Endothelial cell of umbilical vein (primary cell): ENCODE measurements at regions not wholly inside any gene's neighbourhood (a gene's known extent, or its start where the extent isn't known, plus 50 kb on each side); places are given as distances from the start of the nearest gene placed in this dataset.

Experiments used
- BruUV-seq: library from RNA; stranded (reverse); fragments of 400-500 nt; replicated peaks from 2 replicates; lab custom pipeline; 2021; lab: Mats Ljungman, UMichigan
- CTCF ChIA-PET: fragments of 300-600, 350-600 bp; sonication (Branson Sonifier 250); formaldehyde crosslinking; loops from one replicate; lab custom pipeline; 2021; ENCODE audit warnings: antibody characterized with exemption, inconsistent platforms; lab: Charles Lee
- POLR2A ChIA-PET: fragments of 300-600, 350-600 bp; sonication (Branson Sonifier 250); formaldehyde crosslinking; loops from one replicate; lab custom pipeline; 2021; ENCODE audit warnings: antibody characterized with exemption, inconsistent platforms; lab: Charles Lee
- DNase-seq: peaks from one replicate; pipeline ENCODE4 v3.0.0-alpha.2; 2011; ENCODE audit warnings: low read depth, low spot score
- FAIRE-seq: peaks from 2 replicates; lab custom pipeline; 2011; peaks lifted over from hg19 to GRCh38; lab: Jason Lieb, UNC
- H2AFZ ChIP-seq: 2 replicates; pipeline ENCODE4 v1.6.0; 2012; ENCODE audit warnings: low read depth, low read length, control low read depth, inconsistent platforms
- H3K27ac ChIP-seq: 2 replicates; pipeline ENCODE4 v1.5.1; 2011; ENCODE audit warnings: low read depth, mild to moderate bottlenecking, control low read depth, low read length, moderate library complexity; ENCODE audit not compliant: insufficient read depth
- H3K27me3 ChIP-seq, 2 experiments: 2 replicates each; pipeline versions ENCODE4 v1.6.0 to v1.6.1; 2011; ENCODE audit warnings: low read length in 2 of 2, mixed read lengths in 1 of 2; ENCODE audit not compliant: control insufficient read depth in 2 of 2, insufficient read depth in 2 of 2
- H3K36me3 ChIP-seq, 2 experiments: 2 replicates in 1 of 2; 3 replicates in 1 of 2; pipeline ENCODE4 v1.5.1; 2011; ENCODE audit warnings: low read length in 2 of 2, mild to moderate bottlenecking in 1 of 2, moderate library complexity in 1 of 2; ENCODE audit not compliant: control insufficient read depth in 2 of 2, insufficient read depth in 2 of 2; ENCODE audit errors: extremely low read depth in 1 of 2
- H3K4me1 ChIP-seq: 3 replicates; pipeline ENCODE4 v1.5.1; 2011; ENCODE audit warnings: mild to moderate bottlenecking, low read length; ENCODE audit not compliant: control insufficient read depth, insufficient read depth; ENCODE audit errors: extremely low read depth
- H3K4me2 ChIP-seq: 2 replicates; pipeline ENCODE4 v1.6.1; 2011; ENCODE audit warnings: low read length, control low read depth, mixed read lengths; ENCODE audit not compliant: insufficient read depth
- H3K4me3 ChIP-seq, 3 experiments: fragments of 200-600 bp in 1 of 3; sonication (generic), shearing (Covaris generic) in 1 of 3; replicated peaks in 1 of 3; 2 replicates each; pipeline ENCODE4 v1.5.1; 2011 to 2016; ENCODE audit warnings: control low read depth in 3 of 3, low read length in 3 of 3, mild to moderate bottlenecking in 2 of 3, inconsistent platforms in 1 of 3, low read depth in 1 of 3, moderate library complexity in 1 of 3; ENCODE audit not compliant: insufficient read depth in 1 of 3
- H3K79me2 ChIP-seq: 2 replicates; pipeline ENCODE4 v1.6.0; 2012; ENCODE audit warnings: low read length, inconsistent platforms; ENCODE audit not compliant: control insufficient read depth, insufficient read depth
- H3K9ac ChIP-seq: replicated peaks from 2 replicates; pipeline ENCODE3; 2011; ENCODE audit warnings: low read length, control low read depth; ENCODE audit not compliant: insufficient read depth; ENCODE audit errors: extremely low read depth
- H3K9me1 ChIP-seq: replicated peaks from 3 replicates; pipeline ENCODE4 v1.6.0; 2011; ENCODE audit warnings: mild to moderate bottlenecking, low read length; ENCODE audit not compliant: control insufficient read depth, insufficient read depth; ENCODE audit errors: extremely low read depth
- H3K9me3 ChIP-seq: replicated peaks from 2 replicates; pipeline ENCODE4 v1.5.1; 2012; ENCODE audit warnings: low read length, inconsistent platforms; ENCODE audit not compliant: control insufficient read depth, insufficient read depth
- H4K20me1 ChIP-seq: replicated peaks from 2 replicates; pipeline ENCODE3; 2011; ENCODE audit warnings: mild to moderate bottlenecking, low read length; ENCODE audit not compliant: control insufficient read depth, insufficient read depth; ENCODE audit errors: extremely low read depth
- CTCF ChIP-seq, 2 donors: IDR thresholded peaks; 1 replicate in 1 of 2; 2 replicates in 1 of 2; pipeline ENCODE4 v1.5.1; 2011; ENCODE audit warnings: low read length in 2 of 2, mild to moderate bottlenecking in 2 of 2, moderate library complexity in 2 of 2, control low read depth in 1 of 2, inconsistent platforms in 1 of 2, low read depth in 1 of 2; ENCODE audit not compliant: insufficient read depth in 1 of 2; ENCODE audit errors: extremely low read depth in 1 of 2
- EZH2 ChIP-seq: IDR thresholded peaks from 2 replicates; pipeline ENCODE4 v1.6.1; 2012; ENCODE audit warnings: borderline replicate concordance, low read depth, mild to moderate bottlenecking, moderate library complexity, low read length, inconsistent platforms; ENCODE audit not compliant: severe bottlenecking
- FOS ChIP-seq: IDR thresholded peaks from 2 replicates; pipeline ENCODE4 v1.6.1; 2011; ENCODE audit warnings: mild to moderate bottlenecking, low read length, moderate library complexity, borderline replicate concordance; ENCODE audit not compliant: insufficient read depth
- GATA2 ChIP-seq: IDR thresholded peaks from 2 replicates; pipeline ENCODE4 v1.7.0; 2011; ENCODE audit warnings: low read depth, mild to moderate bottlenecking, moderate library complexity, mixed read lengths, low read length; ENCODE audit not compliant: insufficient read length, insufficient read depth
- JUN ChIP-seq: IDR thresholded peaks from 2 replicates; pipeline ENCODE4 v1.6.1; 2011; ENCODE audit warnings: borderline replicate concordance, low read depth; ENCODE audit not compliant: insufficient read length, insufficient read depth
- MAX ChIP-seq: IDR thresholded peaks from 2 replicates; pipeline ENCODE4 v1.6.1; 2011; ENCODE audit not compliant: insufficient read depth, insufficient read length
- MYC ChIP-seq: IDR thresholded peaks from one replicate; pipeline ENCODE4 v1.6.1; 2011; ENCODE audit warnings: mild to moderate bottlenecking, low read depth, low read length
- POLR2A ChIP-seq: IDR thresholded peaks from 2 replicates; pipeline ENCODE4 v1.6.1; 2012; ENCODE audit warnings: low read depth, mild to moderate bottlenecking, control low read depth, low read length
- dilution Hi-C: fragments of 300-500 bp; cut with MboI; formaldehyde crosslinking; loops from one replicate; pipeline ENCODE4 v1.15.0; 2019; ENCODE audit warnings: low sequenced_read_pairs; ENCODE audit not compliant: extremely low pct_ligation_motif_present
- intact Hi-C: fragments of 100-400 bp; cut with micrococcal nuclease; formaldehyde crosslinking; loops from one replicate; pipeline ENCODE4 v1.10.0; 2022

- H3K27ac ChIP-seq: no peak overlapping the region
- no peaks in the 10 kb centered on the region for H3K9me1 ChIP-seq
- no peaks in the 10 kb centered on the region for H3K4me1 ChIP-seq
- H3K36me3 ChIP-seq: no peaks in the 10 kb centered on the region
- FAIRE-seq (no peak), DNase-seq (no peak)
- no peaks in the 10 kb centered on the region for H3K79me2 ChIP-seq
- no peak overlapping the region for H3K4me3 ChIP-seq
- TF ChIP-seq JUN (no peak), MYC (no peak), CTCF (IDR thresholded peaks at IDR 0.05; ENCODE audit: extremely low read depth in 1 of 2, insufficient read depth in 1 of 2, low read depth in 1 of 2, low read length in 2 of 2) (no peak), EZH2 (no peak), MAX (no peak)
- POLR2A ChIA-PET: no interaction called here
- H4K20me1 ChIP-seq: no peaks in the 10 kb centered on the region
- no peak overlapping the region for H3K4me2 ChIP-seq
- no peaks in the 10 kb centered on the region for H3K9me3 ChIP-seq
- no peak overlapping the region for H3K9ac ChIP-seq
- no TSS peak for BruUV-seq
- dilution Hi-C loops: no loop called here
- CTCF ChIA-PET: no interaction called here
- intact Hi-C loops: no loop called here
- no peak overlapping the region for H2AFZ ChIP-seq
- H3K27me3 ChIP-seq: no peaks in the 10 kb centered on the region
Measured at GRCh38 chr4:167885071-167885470, 207.3 kb upstream of the ANXA10 start.

- Histone ChIP-seq H3K36me3 (no peaks in the 10 kb centered on the region), H3K4me2 (no peak overlapping the region), H3K4me1 (no peaks in the 10 kb centered on the region), H3K4me3 (no peak overlapping the region), H3K9ac (no peak overlapping the region), H3K27me3 (no peaks in the 10 kb centered on the region), H4K20me1 (no peaks in the 10 kb centered on the region), H3K9me1 (no peaks in the 10 kb centered on the region), H3K9me3 (no peaks in the 10 kb centered on the region), H3K27ac (no peak overlapping the region), H2AFZ (no peak overlapping the region), H3K79me2 (no peaks in the 10 kb centered on the region)
- no TSS peak for BruUV-seq
- no peak for DNase-seq
- no peak for TF ChIP-seq EZH2
- TF ChIP-seq POLR2A: no peak
- TF ChIP-seq GATA2: no peak
- peak; percentile 7 for TF ChIP-seq JUN
- peak; percentile 60 for TF ChIP-seq FOS
- TF ChIP-seq MAX: no peak
- ChIA-PET POLR2A (no interaction called here), CTCF (no interaction called here)
- FAIRE-seq: no peak
- dilution Hi-C loops: no loop called here
- intact Hi-C loops: no loop called here
Measured at GRCh38 chr4:167885872-167886271, 206.5 kb upstream of the ANXA10 start.
